Suprapubic skin (tissue), 4 donors: ENCODE measurements at regions not wholly inside any gene's neighbourhood (a gene's known extent, or its start where the extent isn't known, plus 50 kb on each side); places are given as distances from the start of the nearest gene placed in this dataset.

ENCODE experiments used
- DNase-seq, 2 donors: peaks; one replicate each; pipeline ENCODE4 v3.0.0-alpha.2; 2019; ENCODE audit warnings: low spot score in 2 of 2
- H3K27ac ChIP-seq: fragments of 200-600 bp; sonication (generic); one replicate; pipeline ENCODE4 v1.5.1; 2019
- H3K27me3 ChIP-seq: fragments of 200-600 bp; sonication (generic); one replicate; pipeline ENCODE4 v1.5.1; 2019
- H3K36me3 ChIP-seq: fragments of 200-600 bp; sonication (generic); one replicate; pipeline ENCODE4 v1.5.1; 2019
- H3K4me1 ChIP-seq: fragments of 200-600 bp; sonication (generic); one replicate; pipeline ENCODE4 v1.5.1; 2019
- H3K4me3 ChIP-seq: fragments of 200-600 bp; sonication (generic); one replicate; pipeline ENCODE4 v1.5.1; 2019; ENCODE audit warnings: mild to moderate bottlenecking
- H3K9me3 ChIP-seq: fragments of 200-600 bp; sonication (generic); one replicate; pipeline ENCODE4 v1.5.1; 2019
- CTCF ChIP-seq, 2 donors: fragments of 200-600 bp in 1 of 2; fragments of 450-650 bp in 1 of 2; sonication (generic) in 1 of 2; IDR thresholded peaks; one replicate each; pipeline ENCODE4 v1.5.1; 2016 to 2019; ENCODE audit warnings: antibody characterized with exemption in 2 of 2, mild to moderate bottlenecking in 1 of 2, moderate library complexity in 1 of 2
- EP300 ChIP-seq: sonication (generic); formaldehyde crosslinking; IDR thresholded peaks from one replicate; pipeline ENCODE4 v1.6.1; 2017; ENCODE audit warnings: antibody characterized with exemption
- POLR2A ChIP-seq, 2 donors: fragments of 450-650 bp; IDR thresholded peaks; one replicate each; pipeline ENCODE4 v1.6.1; 2017; ENCODE audit warnings: antibody characterized with exemption in 2 of 2, mild to moderate bottlenecking in 2 of 2, moderate library complexity in 2 of 2
- POLR2AphosphoS5 ChIP-seq, 3 donors: sonication (generic); formaldehyde crosslinking; IDR thresholded peaks; one replicate each; pipeline ENCODE4 v1.6.1; 2017; ENCODE audit warnings: antibody characterized with exemption in 3 of 3
- WGBS: methylation state at CpG from one replicate; pipeline ENCODE4 v1.1.5; 2018; 5-methylcytosine and 5-hydroxymethylcytosine counted together

- no peak overlapping the region for H3K4me3 ChIP-seq
Observed at GRCh38 chr11:70745451-70745850, 347.1 kb downstream of the CTTN start.

GRCh38 chr11:70745941-70746340 is 347.6 kb downstream of the CTTN start:
- no peaks in the 10 kb centered on the region for H3K4me1 ChIP-seq
- no peak for TF ChIP-seq POLR2AphosphoS5 (IDR thresholded peaks at IDR 0.05)
- no peak for TF ChIP-seq EP300
- no peak for TF ChIP-seq CTCF (IDR thresholded peaks at IDR 0.05)
- TF ChIP-seq POLR2A (IDR thresholded peaks at IDR 0.05) = no peak
- H3K4me3 ChIP-seq = no peak overlapping the region
- H3K27ac ChIP-seq = no peak overlapping the region
- no peak for DNase-seq
- H3K27me3 ChIP-seq = peaks cover 46% of the 10 kb centered on the region
- 100% methylated on average over 2 of the region's 8 CpGs for WGBS
- peaks cover 5% of the 10 kb centered on the region for H3K9me3 ChIP-seq
- no peaks in the 10 kb centered on the region for H3K36me3 ChIP-seq

More at GRCh38 chr11:70745451-70745850, 347.1 kb downstream of the CTTN start:
- no peak for DNase-seq
- Histone ChIP-seq H3K9me3 (peaks cover under 1% of the 10 kb centered on the region), H3K36me3 (no peaks in the 10 kb centered on the region), H3K27me3 (peaks cover 46% of the 10 kb centered on the region), H3K27ac (no peak overlapping the region), H3K4me1 (no peaks in the 10 kb centered on the region)
- 84% methylated on average over 9 of the region's 11 CpGs for WGBS
- TF ChIP-seq CTCF (IDR thresholded peaks at IDR 0.05) (no peak), EP300 (no peak), POLR2AphosphoS5 (IDR thresholded peaks at IDR 0.05) (no peak), POLR2A (IDR thresholded peaks at IDR 0.05) (no peak)

- TF ChIP-seq CTCF (IDR thresholded peaks at IDR 0.05) = no peak
- TF ChIP-seq POLR2A (IDR thresholded peaks at IDR 0.05) = no peak
- TF ChIP-seq EP300 = no peak
- no peak for TF ChIP-seq POLR2AphosphoS5 (IDR thresholded peaks at IDR 0.05)
- Histone ChIP-seq H3K9me3 (peaks cover 9% of the 10 kb centered on the region), H3K4me1 (no peaks in the 10 kb centered on the region), H3K36me3 (no peaks in the 10 kb centered on the region), H3K27me3 (peaks cover 45% of the 10 kb centered on the region), H3K4me3 (no peak overlapping the region), H3K27ac (no peak overlapping the region)
- WGBS = 91% methylated on average over 3 of the region's 11 CpGs
- no peak for DNase-seq
Observed at GRCh38 chr11:70746351-70746750, 348.0 kb downstream of the CTTN start.

GRCh38 chr11:70747285-70747684 is 349.0 kb downstream of the CTTN start:
- H3K9me3 ChIP-seq = peaks cover 11% of the 10 kb centered on the region
- H3K36me3 ChIP-seq = no peaks in the 10 kb centered on the region
- no peak overlapping the region for H3K4me3 ChIP-seq
- no peak for DNase-seq
- TF ChIP-seq EP300 (no peak), CTCF (IDR thresholded peaks at IDR 0.05) (no peak), POLR2A (IDR thresholded peaks at IDR 0.05) (no peak)
- H3K4me1 ChIP-seq = no peaks in the 10 kb centered on the region
- no peak overlapping the region for H3K27ac ChIP-seq
- peaks cover 40% of the 10 kb centered on the region for H3K27me3 ChIP-seq
- WGBS = 39% methylated on average over 2 of the region's 4 CpGs

DNA sequence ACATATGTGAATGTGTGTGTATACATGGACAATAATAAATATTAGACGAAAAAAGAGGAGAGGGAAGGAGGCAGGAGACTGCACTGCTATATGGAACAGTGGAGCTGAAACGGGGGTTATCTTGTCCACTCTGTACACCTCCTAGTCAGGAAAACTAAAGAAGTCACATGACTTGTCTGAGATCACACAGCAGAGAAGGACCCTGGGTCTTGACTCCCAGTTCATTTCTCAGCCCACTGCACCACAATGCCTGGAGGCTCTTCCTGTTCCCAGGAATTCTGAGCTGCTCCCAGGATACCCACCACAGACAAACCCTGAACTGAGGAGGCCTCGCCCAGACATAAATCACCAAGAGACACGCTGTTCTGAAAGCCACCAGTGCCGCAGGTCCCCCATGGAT is 349.6 kb downstream of the CTTN start:
- Histone ChIP-seq H3K27ac (no peak overlapping the region), H3K27me3 (peaks cover 35% of the 10 kb centered on the region), H3K4me3 (no peak overlapping the region), H3K4me1 (no peaks in the 10 kb centered on the region), H3K36me3 (no peaks in the 10 kb centered on the region), H3K9me3 (peaks cover 11% of the 10 kb centered on the region)
- no peak for DNase-seq
- no peak for TF ChIP-seq CTCF (IDR thresholded peaks at IDR 0.05)
- no peak for TF ChIP-seq POLR2AphosphoS5 (IDR thresholded peaks at IDR 0.05)
- no peak for TF ChIP-seq POLR2A (IDR thresholded peaks at IDR 0.05)
- no peak for TF ChIP-seq EP300
- WGBS = 76% methylated on average over 5 of the region's 5 CpGs
